Activated B cell treated with CpG ODN at 0.5 μM for 24 hours (primary cell): ENCODE measurements at regions not wholly inside any gene's neighbourhood (a gene's known extent, or its start where the extent isn't known, plus 50 kb on each side); places are given as distances from the start of the nearest gene placed in this dataset.

Experiments used
- ATAC-seq: fragments of 200-7000 bp; cut with Tn5 transposase; one replicate; pipeline ENCODE4 v1.10.0; 2021; ENCODE audit warnings: low read depth, mild to moderate bottlenecking, moderate library complexity
- CTCF ChIA-PET: fragments of 350-600 bp; sonication (Branson Sonifier 250); formaldehyde crosslinking; loops from one replicate; lab custom pipeline; 2021; ENCODE audit warnings: antibody characterized with exemption; lab: Charles Lee
- POLR2A ChIA-PET: fragments of 350-600 bp; sonication (Branson Sonifier 250); formaldehyde crosslinking; loops from one replicate; lab custom pipeline; 2021; ENCODE audit warnings: antibody characterized with exemption; lab: Charles Lee
- DNase-seq: peaks from one replicate; pipeline ENCODE4 v3.0.0; 2022
- H3K27ac Mint-ChIP-seq: one replicate; pipeline ENCODE4 v1.8.0; 2020; ENCODE audit warnings: mixed read lengths
- H3K27me3 Mint-ChIP-seq: one replicate; pipeline ENCODE4 v1.8.0; 2021; ENCODE audit warnings: mixed read lengths
- H3K36me3 Mint-ChIP-seq: one replicate; pipeline ENCODE4 v1.8.0; 2021; ENCODE audit warnings: low read depth, mixed read lengths
- H3K4me1 Mint-ChIP-seq: one replicate; pipeline ENCODE4 v1.8.0; 2021; ENCODE audit warnings: mixed read lengths
- H3K4me3 Mint-ChIP-seq: one replicate; pipeline ENCODE4 v1.8.0; 2020; ENCODE audit warnings: mild to moderate bottlenecking, mixed read lengths
- H3K9me3 Mint-ChIP-seq: one replicate; pipeline ENCODE4 v1.8.0; 2020; ENCODE audit warnings: mixed read lengths
- intact Hi-C: fragments of 100-400 bp; cut with micrococcal nuclease; formaldehyde crosslinking; loops from one replicate; pipeline ENCODE4 v1.15.1; 2024
- TF ChIP-seq, protein P1 (sequence below): fragments of 200-600 bp; IDR thresholded peaks from one replicate; pipeline ENCODE4 v1.8.0; 2022; ENCODE audit warnings: antibody characterized with exemption, mild to moderate bottlenecking

DNA sequence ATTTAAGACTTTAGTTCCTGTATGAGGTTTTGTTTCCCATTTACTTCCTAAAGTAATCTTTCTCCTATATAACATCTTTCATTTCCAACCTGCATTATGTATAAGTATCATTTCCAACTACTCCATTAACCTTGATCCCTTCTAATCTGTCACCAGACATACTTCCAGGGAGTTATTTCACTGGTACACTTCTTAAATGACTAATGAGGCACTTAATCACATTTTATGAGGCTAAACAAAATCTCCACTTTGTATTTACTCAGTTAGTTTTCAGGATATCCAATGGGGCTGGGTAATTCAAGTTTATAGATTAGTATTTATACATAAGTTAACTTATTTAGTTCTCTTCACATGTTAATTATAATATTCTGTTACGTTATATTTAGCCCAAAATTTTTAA is 634.7 kb downstream of the PCDH17 start:
- H3K9me3 Mint-ChIP-seq: peaks cover 3% of the 10 kb centered on the region
- no peaks in the 10 kb centered on the region for H3K27me3 Mint-ChIP-seq
- no peaks in the 10 kb centered on the region for H3K4me1 Mint-ChIP-seq
- intact Hi-C loops: no loop called here
- TF ChIP-seq, protein P1, sequence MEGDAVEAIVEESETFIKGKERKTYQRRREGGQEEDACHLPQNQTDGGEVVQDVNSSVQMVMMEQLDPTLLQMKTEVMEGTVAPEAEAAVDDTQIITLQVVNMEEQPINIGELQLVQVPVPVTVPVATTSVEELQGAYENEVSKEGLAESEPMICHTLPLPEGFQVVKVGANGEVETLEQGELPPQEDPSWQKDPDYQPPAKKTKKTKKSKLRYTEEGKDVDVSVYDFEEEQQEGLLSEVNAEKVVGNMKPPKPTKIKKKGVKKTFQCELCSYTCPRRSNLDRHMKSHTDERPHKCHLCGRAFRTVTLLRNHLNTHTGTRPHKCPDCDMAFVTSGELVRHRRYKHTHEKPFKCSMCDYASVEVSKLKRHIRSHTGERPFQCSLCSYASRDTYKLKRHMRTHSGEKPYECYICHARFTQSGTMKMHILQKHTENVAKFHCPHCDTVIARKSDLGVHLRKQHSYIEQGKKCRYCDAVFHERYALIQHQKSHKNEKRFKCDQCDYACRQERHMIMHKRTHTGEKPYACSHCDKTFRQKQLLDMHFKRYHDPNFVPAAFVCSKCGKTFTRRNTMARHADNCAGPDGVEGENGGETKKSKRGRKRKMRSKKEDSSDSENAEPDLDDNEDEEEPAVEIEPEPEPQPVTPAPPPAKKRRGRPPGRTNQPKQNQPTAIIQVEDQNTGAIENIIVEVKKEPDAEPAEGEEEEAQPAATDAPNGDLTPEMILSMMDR: no peak
- no peaks in the 10 kb centered on the region for H3K36me3 Mint-ChIP-seq
- POLR2A ChIA-PET: no interaction called here
- no peak for DNase-seq
- no peak for ATAC-seq
- CTCF ChIA-PET: no interaction called here
- no peak overlapping the region for H3K4me3 Mint-ChIP-seq
- H3K27ac Mint-ChIP-seq: no peak overlapping the region

DNA sequence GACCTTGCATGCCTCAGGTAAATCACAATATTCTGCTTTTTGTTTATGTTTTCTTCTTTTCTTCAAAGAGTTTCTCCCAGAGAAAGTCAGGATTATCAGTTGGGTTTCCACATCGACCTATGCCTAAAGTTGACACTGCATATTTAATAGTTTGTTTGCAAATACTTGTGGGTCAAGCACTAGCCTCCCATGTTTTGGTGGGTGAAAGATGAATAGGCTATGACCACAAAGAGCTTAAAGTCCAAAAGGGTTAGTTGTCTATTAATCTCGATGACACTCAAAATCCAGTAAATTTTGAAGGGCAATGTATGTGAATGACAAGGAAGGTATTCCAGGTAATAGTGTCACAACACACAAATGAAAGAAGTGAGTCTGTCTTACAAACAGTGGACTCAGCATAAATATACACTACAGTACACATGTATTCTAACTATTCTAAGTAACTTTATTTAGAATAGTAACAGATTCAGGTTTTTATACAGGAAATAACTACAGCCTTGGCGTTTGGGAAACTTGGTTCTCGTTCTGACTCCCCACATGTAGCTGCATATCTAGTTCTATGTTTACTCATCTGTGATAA is 667.1 kb downstream of the PCDH17 start:
- ChIA-PET CTCF (no interaction called here), POLR2A (no interaction called here)
- no peak for DNase-seq
- intact Hi-C loops: no loop called here
- Mint-ChIP-seq H3K9me3 (peaks cover 4% of the 10 kb centered on the region), H3K27ac (no peak overlapping the region), H3K4me1 (no peaks in the 10 kb centered on the region), H3K36me3 (no peaks in the 10 kb centered on the region), H3K4me3 (no peak overlapping the region), H3K27me3 (no peaks in the 10 kb centered on the region)
- ATAC-seq: no peak
- TF ChIP-seq, protein P1: no peak

DNA sequence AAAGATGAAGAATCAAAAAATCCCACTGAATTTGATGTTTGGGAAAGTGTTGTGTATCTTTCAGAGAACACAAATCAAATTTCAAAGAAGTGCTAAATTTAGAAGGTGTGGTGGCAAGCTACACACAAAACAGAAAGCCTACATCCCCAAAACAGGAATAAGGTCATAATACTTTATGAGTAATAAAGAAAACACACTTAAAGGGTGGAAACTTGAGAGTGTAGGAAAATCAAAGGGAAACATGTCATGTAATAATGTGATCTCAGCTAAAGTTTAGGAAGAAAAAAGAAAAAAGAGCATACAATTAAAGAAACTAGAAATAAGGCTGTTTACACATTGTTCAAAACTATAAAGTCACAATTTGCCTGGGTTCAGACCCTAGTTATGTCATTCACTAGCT is 668.7 kb downstream of the PCDH17 start:
- DNase-seq (no peak), ATAC-seq (no peak)
- Mint-ChIP-seq H3K4me3 (no peak overlapping the region), H3K9me3 (peaks cover 4% of the 10 kb centered on the region), H3K27ac (no peak overlapping the region), H3K27me3 (no peaks in the 10 kb centered on the region), H3K4me1 (no peaks in the 10 kb centered on the region), H3K36me3 (no peaks in the 10 kb centered on the region)
- POLR2A ChIA-PET: no interaction called here
- intact Hi-C loops: no loop called here
- TF ChIP-seq, protein P1: no peak
- CTCF ChIA-PET: no interaction called here

- Mint-ChIP-seq H3K27ac (no peak overlapping the region), H3K36me3 (no peaks in the 10 kb centered on the region), H3K9me3 (peaks cover 4% of the 10 kb centered on the region), H3K27me3 (no peaks in the 10 kb centered on the region), H3K4me1 (no peaks in the 10 kb centered on the region), H3K4me3 (no peak overlapping the region)
- intact Hi-C loops: no loop called here
- TF ChIP-seq, protein P1: no peak
- DNase-seq (no peak), ATAC-seq (no peak)
- POLR2A ChIA-PET: no interaction called here
- CTCF ChIA-PET: no interaction called here
These were observed 669.6 kb downstream of the PCDH17 start for GRCh38 chr13:58300974-58301681.

DNA sequence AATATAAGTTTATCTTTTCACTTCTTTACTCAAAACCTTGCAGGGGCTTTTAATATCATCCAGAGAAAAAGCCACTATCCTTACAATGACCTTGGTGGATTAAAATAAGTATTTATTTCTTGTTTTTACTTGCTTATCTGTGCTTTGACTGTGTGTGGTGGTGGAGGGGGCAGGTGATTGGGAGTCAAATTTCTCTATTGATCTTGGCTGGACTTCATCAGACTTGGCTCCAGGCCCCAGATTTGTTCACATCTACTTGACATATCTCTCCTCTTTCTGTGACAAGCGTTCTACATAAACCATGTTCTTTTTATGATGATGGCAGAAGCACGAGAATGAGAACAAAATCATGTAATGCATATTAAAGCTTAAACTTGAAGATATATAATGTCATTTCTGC is 670.8 kb downstream of the PCDH17 start:
- ATAC-seq (no peak), DNase-seq (no peak)
- intact Hi-C loops: no loop called here
- ChIA-PET POLR2A (no interaction called here), CTCF (no interaction called here)
- H3K27ac Mint-ChIP-seq: no peak overlapping the region
- H3K4me3 Mint-ChIP-seq: no peak overlapping the region
- H3K36me3 Mint-ChIP-seq: no peaks in the 10 kb centered on the region
- TF ChIP-seq, protein P1: no peak
- H3K4me1 Mint-ChIP-seq: no peaks in the 10 kb centered on the region
- no peaks in the 10 kb centered on the region for H3K27me3 Mint-ChIP-seq
- peaks cover 4% of the 10 kb centered on the region for H3K9me3 Mint-ChIP-seq
